GM04503 (cell line): ENCODE measurements at regions not wholly inside any gene's neighbourhood (a gene's known extent, or its start where the extent isn't known, plus 50 kb on each side); places are given as distances from the start of the nearest gene placed in this dataset.

Experiments used
- DNase-seq: peaks from one replicate; pipeline ENCODE4 v3.0.0-alpha.2; 2012; ENCODE audit warnings: low read depth

DNA sequence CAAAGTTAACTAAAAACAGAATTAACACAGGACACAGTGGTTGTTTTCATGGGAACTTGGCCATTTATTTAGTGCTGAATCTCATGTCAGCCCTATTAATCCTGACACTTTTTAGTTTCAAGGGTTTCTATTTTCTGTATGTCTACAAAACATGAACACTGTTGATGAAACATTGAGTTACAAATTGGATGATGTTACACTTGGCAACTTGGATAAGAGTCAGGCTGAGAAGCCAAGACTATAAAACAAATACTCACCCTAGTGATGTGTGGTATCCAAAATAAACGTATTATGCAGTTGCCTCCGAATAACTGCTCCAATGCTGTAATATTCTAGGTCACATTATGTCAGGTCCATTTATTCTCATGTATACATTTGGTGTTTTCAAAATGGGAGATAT lies 349.6 kb downstream of the ZIC1 start:
- DNase-seq, result peak; percentile 46

DNA sequence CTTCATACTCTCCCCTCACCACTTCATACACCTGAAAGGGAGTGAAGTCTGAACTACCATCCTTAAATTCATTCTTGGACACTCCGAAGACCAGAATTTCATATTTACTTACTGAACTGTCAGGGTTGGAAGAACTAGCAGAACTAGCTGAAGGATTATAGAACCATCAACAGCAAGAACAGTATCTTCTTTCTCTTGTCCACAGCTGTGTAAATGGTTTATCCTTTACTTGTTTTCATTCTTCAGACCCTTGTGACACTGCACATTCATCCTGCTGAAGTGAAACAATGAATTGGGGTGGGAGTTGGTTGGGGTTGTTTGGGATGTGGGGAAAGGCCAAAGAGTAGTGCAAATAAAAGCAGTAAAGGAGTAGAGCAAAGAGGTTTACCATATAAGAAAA lies 350.9 kb downstream of the ZIC1 start:
- DNase-seq, result no peak

DNA sequence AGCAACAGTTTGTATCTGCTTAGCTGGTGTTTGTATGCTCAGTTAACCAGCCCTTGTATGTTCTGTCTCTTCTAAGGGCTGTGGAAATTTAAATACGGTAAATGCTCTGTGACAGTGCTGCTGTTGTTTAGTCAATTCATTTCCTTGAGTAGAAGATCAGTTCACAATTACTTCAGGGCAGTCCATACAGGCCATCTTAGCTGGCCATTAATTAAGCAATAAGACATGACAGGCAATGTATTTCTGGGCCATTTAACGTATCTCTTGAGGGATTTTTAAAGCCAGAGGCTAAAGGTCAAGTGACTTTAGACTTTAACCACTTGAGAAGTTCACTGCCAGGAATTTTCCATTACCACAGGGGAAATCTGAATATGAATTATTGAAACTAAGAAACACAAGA lies 351.8 kb downstream of the ZIC1 start:
- DNase-seq, result no peak

- DNase-seq, result peak; percentile 24
Measured at GRCh38 chr3:147773116-147773630, 364.0 kb downstream of the ZIC1 start.

DNA sequence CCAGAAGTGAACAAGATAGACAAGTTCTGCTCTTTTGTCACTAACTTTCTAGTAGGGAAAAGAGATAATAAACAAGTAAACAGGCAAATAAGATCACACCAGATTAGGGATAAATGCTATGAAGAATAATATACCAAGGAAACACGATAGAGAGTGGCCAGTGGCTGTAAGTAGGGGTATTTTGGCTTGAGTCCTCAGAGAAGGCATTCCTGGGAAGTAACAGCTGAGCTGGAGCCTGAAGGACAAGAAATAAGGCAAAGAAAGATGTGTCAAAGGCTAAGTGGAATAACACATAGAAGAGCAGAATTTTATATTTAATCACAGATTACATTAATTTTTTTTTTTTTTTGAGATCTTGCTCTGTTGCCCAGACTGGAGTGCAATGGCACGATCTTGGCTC lies 366.2 kb downstream of the ZIC1 start:
- DNase-seq, result no peak

- no peak for DNase-seq
Measured at GRCh38 chr3:147775816-147776530, 366.8 kb downstream of the ZIC1 start.

DNA sequence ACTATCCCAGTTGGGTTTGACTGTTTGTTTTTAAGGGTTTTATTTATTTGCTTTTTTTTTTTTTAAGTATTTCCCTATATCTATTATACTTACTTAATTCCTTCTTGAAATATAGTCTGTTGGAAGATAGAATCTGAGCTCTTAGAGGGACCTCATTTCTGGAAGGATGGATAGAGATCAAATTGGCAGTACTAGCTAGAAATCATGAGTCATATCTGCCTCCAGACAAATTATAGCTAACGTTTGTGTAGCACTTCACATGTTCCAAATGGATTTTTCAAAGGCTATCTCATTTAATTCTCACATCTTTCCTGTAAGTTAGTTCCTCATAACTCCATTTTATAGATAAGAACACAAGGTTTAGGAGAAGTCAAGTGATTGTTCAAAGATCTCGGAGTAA lies 384.7 kb downstream of the ZIC1 start:
- DNase-seq, result no peak

DNA sequence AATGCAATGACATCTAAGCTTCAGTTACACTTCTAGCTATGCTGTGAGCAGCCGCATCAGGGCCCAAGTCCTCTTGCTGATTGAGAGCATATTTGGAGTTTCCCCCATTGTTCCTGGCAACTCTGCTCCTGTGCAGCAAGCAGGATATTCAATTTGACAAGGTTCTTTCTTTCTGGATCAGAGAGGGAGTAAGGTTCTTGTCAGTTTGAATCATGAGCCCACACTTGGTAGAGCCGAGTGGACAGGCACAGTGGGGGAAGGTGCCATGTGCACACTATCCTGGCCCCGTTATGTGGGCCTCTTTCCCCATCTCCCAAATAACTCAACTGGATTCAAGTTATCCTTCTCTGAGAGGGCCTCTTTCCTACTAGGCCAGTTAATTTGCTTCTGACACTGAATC lies 385.4 kb downstream of the ZIC1 start:
- DNase-seq, result no peak

GRCh38 chr3:147795418-147795817 lies 386.3 kb downstream of the ZIC1 start:
- no peak for DNase-seq

GRCh38 chr3:147797095-147797494 lies 387.9 kb downstream of the ZIC1 start:
- no peak for DNase-seq

DNA sequence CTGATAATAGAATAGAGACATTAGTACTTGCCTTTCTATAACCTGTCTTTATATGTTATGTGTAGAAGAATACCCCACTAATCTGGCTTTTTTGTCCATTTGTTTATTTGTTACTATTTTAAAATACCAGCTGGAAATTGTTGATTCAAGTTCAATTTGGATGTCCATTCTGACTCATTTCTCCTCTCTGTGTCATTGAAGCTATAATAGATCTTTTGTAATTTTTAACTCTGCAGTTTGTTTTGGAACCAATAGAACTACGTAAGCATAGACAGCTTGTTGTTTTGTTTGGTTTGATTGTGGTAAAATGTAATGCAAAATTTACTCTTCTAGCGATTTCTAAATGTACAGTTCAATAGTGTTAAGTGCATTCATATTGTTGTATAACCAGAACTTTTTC lies 390.4 kb downstream of the ZIC1 start:
- no peak for DNase-seq

DNA sequence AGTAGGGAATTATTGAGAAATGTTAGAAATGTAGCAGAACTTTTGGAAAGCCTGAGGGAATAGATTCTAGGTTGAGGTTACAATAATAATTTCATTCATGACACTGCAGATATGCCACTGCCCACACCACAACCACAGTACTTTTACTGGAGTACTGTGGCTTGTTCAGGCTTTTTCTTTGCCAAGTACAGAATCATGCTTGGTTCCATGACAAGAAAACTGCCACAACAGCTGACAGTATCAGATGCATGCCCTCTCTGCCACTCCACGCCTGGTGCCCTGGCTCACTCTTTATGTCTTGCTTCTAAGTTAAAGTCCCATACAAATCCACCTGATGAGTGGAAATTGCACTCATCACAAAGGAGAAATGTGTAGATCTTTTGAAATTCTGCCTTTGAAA lies 398.6 kb downstream of the ZIC1 start:
- no peak for DNase-seq

- no peak for DNase-seq
Measured at GRCh38 chr3:147809206-147809605, 400.0 kb downstream of the ZIC1 start.

DNA sequence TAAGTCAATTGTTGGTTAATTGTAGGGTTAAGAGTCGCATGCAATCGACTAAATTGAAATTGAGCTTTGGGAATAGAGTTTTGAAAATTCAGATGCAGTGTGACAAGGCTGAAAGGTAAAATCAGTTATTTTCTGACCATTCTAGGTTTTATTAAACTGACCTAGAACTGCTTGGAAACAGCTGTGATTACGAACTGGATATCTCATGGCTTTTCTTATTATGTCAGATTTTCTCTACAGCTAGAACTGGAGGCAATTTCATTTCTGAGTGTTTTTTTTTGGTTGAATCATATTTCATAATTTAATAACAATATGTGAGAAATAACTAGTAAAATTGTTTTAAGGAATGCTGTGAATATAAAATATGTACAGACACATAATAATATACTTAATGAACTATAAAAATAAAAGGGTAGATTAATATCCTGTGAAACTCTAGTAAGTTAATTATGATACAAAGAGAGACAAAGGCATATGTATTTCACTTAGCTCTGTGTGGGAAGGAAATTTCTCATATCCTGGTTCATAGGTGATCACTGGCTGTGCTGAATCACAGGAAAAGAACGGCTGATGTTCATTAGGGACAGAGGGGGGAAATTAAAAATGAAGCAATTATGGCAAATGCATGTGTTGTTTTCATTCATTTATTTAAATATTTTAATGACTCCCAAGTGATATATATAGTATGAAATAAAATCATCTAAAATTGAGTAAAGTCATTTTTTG lies 403.2 kb downstream of the ZIC1 start:
- no peak for DNase-seq

- no peak for DNase-seq
Measured at GRCh38 chr3:147813256-147813655, 404.1 kb downstream of the ZIC1 start.

GRCh38 chr3:147816752-147817151 lies 407.6 kb downstream of the ZIC1 start:
- no peak for DNase-seq

DNA sequence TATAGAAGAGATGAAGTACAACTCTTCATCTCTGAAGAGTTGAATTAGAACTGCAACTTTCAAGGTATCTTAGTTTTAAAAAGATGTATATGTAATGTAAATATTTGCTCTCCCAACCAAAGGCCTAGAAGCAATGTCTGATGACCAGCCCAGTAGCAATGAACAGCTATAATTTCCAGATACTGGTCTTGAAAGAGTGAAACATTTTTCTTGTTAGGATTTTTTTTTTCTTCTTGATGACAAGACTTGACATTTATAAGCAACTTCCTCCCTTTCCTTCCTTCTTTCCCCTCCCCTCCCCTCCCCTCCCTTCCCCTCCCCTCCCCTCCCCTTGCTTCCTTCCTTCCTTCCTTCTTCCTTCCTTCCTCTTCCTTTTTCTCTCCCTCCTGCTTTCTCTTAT lies 423.4 kb downstream of the ZIC1 start:
- DNase-seq, result no peak

GRCh38 chr3:147836330-147836729 lies 427.2 kb downstream of the ZIC1 start:
- DNase-seq, result no peak

DNA sequence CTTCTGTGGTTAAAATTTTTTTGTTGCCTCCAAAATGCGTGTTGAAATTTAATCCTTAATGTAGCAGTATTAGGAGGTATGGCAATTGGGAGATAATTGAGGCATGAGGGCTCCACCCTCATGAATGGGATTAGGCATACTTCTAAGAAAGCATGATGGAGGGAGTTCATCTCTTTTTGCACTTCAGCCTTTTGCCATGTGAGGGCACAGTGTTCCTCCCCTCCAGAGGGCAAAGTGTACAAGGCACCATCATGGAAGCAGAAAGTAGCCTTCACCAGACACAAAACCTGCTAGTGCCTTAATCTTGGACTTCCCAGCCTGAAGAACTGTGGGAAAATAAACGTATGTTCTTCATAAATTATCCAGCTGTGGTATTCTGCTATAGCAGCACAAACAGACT lies 429.5 kb downstream of the ZIC1 start:
- DNase-seq, result no peak

DNA sequence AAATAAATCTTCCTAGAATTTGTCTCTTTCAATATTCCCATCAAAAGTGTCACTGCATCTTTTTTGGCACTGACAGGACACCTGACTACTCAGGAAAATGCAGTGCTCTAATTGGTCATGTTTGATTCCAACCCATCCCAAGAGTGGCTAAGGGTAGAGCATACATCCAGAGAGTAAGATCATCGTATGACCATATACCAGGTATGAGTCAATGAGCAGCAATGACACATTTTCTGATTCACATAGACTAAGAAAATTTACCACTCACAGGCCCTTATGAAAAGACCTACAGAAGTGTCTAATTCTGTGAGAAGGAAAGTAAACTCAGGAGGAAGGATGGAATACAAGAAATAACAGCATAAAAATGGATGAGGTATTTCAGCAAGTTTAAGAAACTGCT lies 434.2 kb downstream of the ZIC1 start:
- no peak for DNase-seq

- no peak for DNase-seq
Measured at GRCh38 chr3:147846293-147846692, 437.1 kb downstream of the ZIC1 start.

GRCh38 chr3:147846854-147847478 lies 437.8 kb downstream of the ZIC1 start:
- no peak for DNase-seq

DNA sequence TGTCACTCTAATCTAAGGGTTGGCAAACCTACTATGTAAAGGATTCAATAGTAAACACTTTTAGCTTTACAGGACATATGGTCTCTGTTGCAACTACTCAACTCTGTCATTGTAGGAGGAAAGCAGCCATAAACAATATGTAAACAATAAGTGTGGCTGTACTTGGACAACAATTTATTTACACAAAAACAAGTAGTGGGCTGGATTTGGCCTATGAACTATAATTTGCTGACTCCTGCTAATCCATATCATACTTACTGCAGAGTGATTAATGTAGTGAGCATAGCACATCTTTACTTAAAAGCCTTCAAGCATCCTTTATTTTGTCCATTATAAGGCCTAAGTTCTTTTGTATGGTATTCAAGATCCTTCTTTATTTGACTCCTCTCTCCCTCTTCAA lies 441.9 kb downstream of the ZIC1 start:
- DNase-seq, result no peak
